Brain pericyte (primary cell): ENCODE measurements at regions not wholly inside any gene's neighbourhood (a gene's known extent, or its start where the extent isn't known, plus 50 kb on each side); places are given as distances from the start of the nearest gene placed in this dataset.
"Not testable (repeated sequence)": the region's sequence is repeated elsewhere in the genome, so short reads cannot be mapped to it uniquely, and the experiment has no call there.

Experiments used
- DNase-seq: peaks from one replicate; pipeline ENCODE4 v3.0.0-alpha.2; 2012; ENCODE audit warnings: low read depth, low spot score

GRCh38 chr1:178020968-178021640 is 51.2 kb upstream of the SEC16B start:
- DNase-seq = no peak

- DNase-seq = no peak
Measured at GRCh38 chr1:178021950-178022349, 52.1 kb upstream of the SEC16B start.

GRCh38 chr1:178023181-178023618 is 53.3 kb upstream of the SEC16B start:
- no peak for DNase-seq

- DNase-seq = no peak
Measured at GRCh38 chr1:178024504-178024903, 54.6 kb upstream of the SEC16B start.

- DNase-seq = no peak
Measured at GRCh38 chr1:178025613-178026356, 55.9 kb upstream of the SEC16B start.

GRCh38 chr1:178028841-178029481 is 59.1 kb upstream of the SEC16B start:
- DNase-seq = no peak

- DNase-seq = no peak
Measured at GRCh38 chr1:178030467-178030866, 60.6 kb upstream of the SEC16B start.

GRCh38 chr1:178031856-178032320 is 62.0 kb upstream of the RASAL2 start:
- DNase-seq = peak; percentile 54

- DNase-seq = no peak
Measured at GRCh38 chr1:178033019-178033418, 60.9 kb upstream of the RASAL2 start.

GRCh38 chr1:178034676-178035075 is 59.2 kb upstream of the RASAL2 start:
- no peak for DNase-seq

GRCh38 chr1:178036090-178036489 is 57.8 kb upstream of the RASAL2 start:
- DNase-seq = no peak

- DNase-seq = no peak
Measured at GRCh38 chr1:178037510-178038253, 56.2 kb upstream of the RASAL2 start.

GRCh38 chr1:178038372-178038771 is 55.5 kb upstream of the RASAL2 start:
- DNase-seq = no peak

GRCh38 chr1:178039891-178040290 is 54.0 kb upstream of the RASAL2 start:
- no peak for DNase-seq

- DNase-seq = not testable (repeated sequence)
Measured at GRCh38 chr1:178043940-178044339, 50.0 kb upstream of the RASAL2 start.
